Endodermal cell (in vitro differentiated cells): ENCODE measurements at regions not wholly inside any gene's neighbourhood (a gene's known extent, or its start where the extent isn't known, plus 50 kb on each side); places are given as distances from the start of the nearest gene placed in this dataset.

Experiments
- DNase-seq: peaks from one replicate; pipeline ENCODE4 v3.0.0-alpha.2; 2017
- H3K27ac ChIP-seq: 2 replicates; pipeline ENCODE4 v1.5.1; 2013; ENCODE audit warnings: mild to moderate bottlenecking, low read depth, low read length, moderate library complexity
- H3K27me3 ChIP-seq: 2 replicates; pipeline ENCODE4 v1.6.1; 2013; ENCODE audit warnings: mild to moderate bottlenecking, low read length, moderate library complexity; ENCODE audit not compliant: insufficient read depth, control insufficient read depth, poor library complexity, severe bottlenecking
- H3K36me3 ChIP-seq: 2 replicates; pipeline ENCODE4 v1.7.0; 2013; ENCODE audit warnings: mild to moderate bottlenecking, low read length, moderate library complexity; ENCODE audit not compliant: control insufficient read depth, insufficient read depth
- H3K4me1 ChIP-seq: one replicate; pipeline ENCODE4 v1.7.0; 2013; ENCODE audit warnings: low read length; ENCODE audit not compliant: control insufficient read depth, insufficient read depth
- H3K4me3 ChIP-seq: 2 replicates; pipeline ENCODE4 v1.5.1; 2013; ENCODE audit warnings: mild to moderate bottlenecking, low read length, moderate library complexity
- H3K9ac ChIP-seq: 2 replicates; pipeline ENCODE4 v1.6.1; 2013; ENCODE audit warnings: mild to moderate bottlenecking, low read length, moderate library complexity; ENCODE audit not compliant: poor library complexity, severe bottlenecking; ENCODE audit errors: extremely low read depth
- H3K9me3 ChIP-seq: 2 replicates; pipeline ENCODE4 v1.6.1; 2013; ENCODE audit warnings: mild to moderate bottlenecking, low read length, moderate library complexity; ENCODE audit not compliant: control insufficient read depth
- H3K27ac Mint-ChIP-seq: 2 replicates; pipeline ENCODE4 v1.8.0; 2020; ENCODE audit warnings: mixed read lengths
- H3K27me3 Mint-ChIP-seq: 2 replicates; pipeline ENCODE4 v1.8.0; 2021; ENCODE audit warnings: mild to moderate bottlenecking, mixed read lengths; ENCODE audit not compliant: insufficient read depth
- H3K36me3 Mint-ChIP-seq: 2 replicates; pipeline ENCODE4 v1.8.0; 2020; ENCODE audit warnings: low read depth, mixed read lengths
- H3K4me1 Mint-ChIP-seq: 2 replicates; pipeline ENCODE4 v1.8.0; 2020; ENCODE audit warnings: mixed read lengths
- H3K4me3 Mint-ChIP-seq: 2 replicates; pipeline ENCODE4 v1.8.0; 2020; ENCODE audit warnings: mild to moderate bottlenecking, moderate library complexity, mixed read lengths
- H3K9me3 Mint-ChIP-seq: 2 replicates; pipeline ENCODE4 v1.8.0; 2020; ENCODE audit warnings: mild to moderate bottlenecking, mixed read lengths
- WGBS, 2 experiments: methylation state at CpG; one replicate each; pipeline versions ENCODE4 v1.1.5 to v1.1.7; 2013; ENCODE audit warnings: missing lambda C conversion rate in 2 of 2, mixed read lengths in 1 of 2; ENCODE audit not compliant: insufficient coverage in 1 of 2, insufficient read length in 1 of 2; 5-methylcytosine and 5-hydroxymethylcytosine counted together
- TF ChIP-seq, protein P1 (sequence below): fragments of 200-600 bp; sonication (generic); conservative IDR thresholded peaks from 2 replicates; pipeline ENCODE4 v1.5.0; 2021; ENCODE audit warnings: antibody characterized with exemption, mild to moderate bottlenecking

GRCh38 chr22:27045103-27045947 is 387.9 kb downstream of the MIAT start:
- H3K4me1 ChIP-seq, result no peaks in the 10 kb centered on the region
- H3K9me3 Mint-ChIP-seq, result peaks cover 5% of the 10 kb centered on the region
- no peak overlapping the region for H3K4me3 ChIP-seq
- H3K27ac Mint-ChIP-seq, result no peak overlapping the region
- no peak overlapping the region for H3K27ac ChIP-seq
- 76 to 80% methylated on average over 6 to 7 of the region's 7 CpGs for WGBS, 2 experiments
- no peaks in the 10 kb centered on the region for H3K27me3 ChIP-seq
- H3K4me3 Mint-ChIP-seq, result no peak overlapping the region
- H3K9me3 ChIP-seq, result peaks cover 5% of the 10 kb centered on the region
- H3K36me3 Mint-ChIP-seq, result no peaks in the 10 kb centered on the region
- peaks cover 13% of the 10 kb centered on the region for H3K4me1 Mint-ChIP-seq
- H3K27me3 Mint-ChIP-seq, result peaks cover 17% of the 10 kb centered on the region
- H3K36me3 ChIP-seq, result no peaks in the 10 kb centered on the region
- no peak for DNase-seq
- no peak overlapping the region for H3K9ac ChIP-seq
- TF ChIP-seq, protein P1, sequence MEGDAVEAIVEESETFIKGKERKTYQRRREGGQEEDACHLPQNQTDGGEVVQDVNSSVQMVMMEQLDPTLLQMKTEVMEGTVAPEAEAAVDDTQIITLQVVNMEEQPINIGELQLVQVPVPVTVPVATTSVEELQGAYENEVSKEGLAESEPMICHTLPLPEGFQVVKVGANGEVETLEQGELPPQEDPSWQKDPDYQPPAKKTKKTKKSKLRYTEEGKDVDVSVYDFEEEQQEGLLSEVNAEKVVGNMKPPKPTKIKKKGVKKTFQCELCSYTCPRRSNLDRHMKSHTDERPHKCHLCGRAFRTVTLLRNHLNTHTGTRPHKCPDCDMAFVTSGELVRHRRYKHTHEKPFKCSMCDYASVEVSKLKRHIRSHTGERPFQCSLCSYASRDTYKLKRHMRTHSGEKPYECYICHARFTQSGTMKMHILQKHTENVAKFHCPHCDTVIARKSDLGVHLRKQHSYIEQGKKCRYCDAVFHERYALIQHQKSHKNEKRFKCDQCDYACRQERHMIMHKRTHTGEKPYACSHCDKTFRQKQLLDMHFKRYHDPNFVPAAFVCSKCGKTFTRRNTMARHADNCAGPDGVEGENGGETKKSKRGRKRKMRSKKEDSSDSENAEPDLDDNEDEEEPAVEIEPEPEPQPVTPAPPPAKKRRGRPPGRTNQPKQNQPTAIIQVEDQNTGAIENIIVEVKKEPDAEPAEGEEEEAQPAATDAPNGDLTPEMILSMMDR, result no peak

GRCh38 chr22:27046086-27046485 is 388.7 kb downstream of the MIAT start:
- H3K4me3 Mint-ChIP-seq, result no peak overlapping the region
- peaks cover 5% of the 10 kb centered on the region for H3K9me3 Mint-ChIP-seq
- Histone ChIP-seq H3K4me3 (no peak overlapping the region), H3K27ac (no peak overlapping the region), H3K4me1 (no peaks in the 10 kb centered on the region), H3K9me3 (peaks cover 5% of the 10 kb centered on the region), H3K9ac (no peak overlapping the region), H3K27me3 (no peaks in the 10 kb centered on the region), H3K36me3 (no peaks in the 10 kb centered on the region)
- H3K36me3 Mint-ChIP-seq, result no peaks in the 10 kb centered on the region
- WGBS, 2 experiments, result 83 to 95% methylated on average over 1 of the region's 1 CpG
- peaks cover 13% of the 10 kb centered on the region for H3K4me1 Mint-ChIP-seq
- TF ChIP-seq, protein P1, result no peak
- DNase-seq, result no peak
- H3K27ac Mint-ChIP-seq, result no peak overlapping the region
- peaks cover 17% of the 10 kb centered on the region for H3K27me3 Mint-ChIP-seq

GRCh38 chr22:27046603-27047002 is 389.2 kb downstream of the MIAT start:
- H3K27me3 ChIP-seq, result no peaks in the 10 kb centered on the region
- H3K36me3 Mint-ChIP-seq, result no peaks in the 10 kb centered on the region

More at GRCh38 chr22:27046603-27047002, 389.2 kb downstream of the MIAT start:
- Histone ChIP-seq H3K36me3 (no peaks in the 10 kb centered on the region), H3K27ac (no peak overlapping the region), H3K9ac (no peak overlapping the region), H3K4me1 (no peaks in the 10 kb centered on the region), H3K9me3 (peaks cover 5% of the 10 kb centered on the region), H3K4me3 (no peak overlapping the region)
- H3K9me3 Mint-ChIP-seq, result peaks cover 5% of the 10 kb centered on the region
- no peak for DNase-seq
- H3K27ac Mint-ChIP-seq, result no peak overlapping the region
- H3K4me3 Mint-ChIP-seq, result no peak overlapping the region
- WGBS, 2 experiments, result 96 to 100% methylated on average over 1 to 2 of the region's 2 CpGs
- H3K4me1 Mint-ChIP-seq, result peaks cover 12% of the 10 kb centered on the region
- TF ChIP-seq, protein P1, result no peak
- peaks cover 17% of the 10 kb centered on the region for H3K27me3 Mint-ChIP-seq
